A673 (cell line): ENCODE measurements at regions not wholly inside any gene's neighbourhood (a gene's known extent, or its start where the extent isn't known, plus 50 kb on each side); places are given as distances from the start of the nearest gene placed in this dataset.

Experiments used
- EZH2 ChIP-seq: fragments of 200-600 bp; sonication (generic); IDR thresholded peaks from 2 replicates; pipeline ENCODE4 v1.6.1; 2017; ENCODE audit warnings: borderline replicate concordance, low read depth, mild to moderate bottlenecking, mixed read lengths, antibody characterized with exemption, low read length; ENCODE audit not compliant: poor library complexity, severe bottlenecking
- TF ChIP-seq, protein P1 (sequence below): fragments of 300-800, 200-600 bp; sonication (generic); conservative IDR thresholded peaks from 2 replicates; pipeline ENCODE4 v1.5.1; 2017; ENCODE audit warnings: low read depth, mild to moderate bottlenecking, antibody characterized with exemption, low read length, moderate library complexity, mixed read lengths

- no peak for TF ChIP-seq EZH2
- TF ChIP-seq, protein P1, sequence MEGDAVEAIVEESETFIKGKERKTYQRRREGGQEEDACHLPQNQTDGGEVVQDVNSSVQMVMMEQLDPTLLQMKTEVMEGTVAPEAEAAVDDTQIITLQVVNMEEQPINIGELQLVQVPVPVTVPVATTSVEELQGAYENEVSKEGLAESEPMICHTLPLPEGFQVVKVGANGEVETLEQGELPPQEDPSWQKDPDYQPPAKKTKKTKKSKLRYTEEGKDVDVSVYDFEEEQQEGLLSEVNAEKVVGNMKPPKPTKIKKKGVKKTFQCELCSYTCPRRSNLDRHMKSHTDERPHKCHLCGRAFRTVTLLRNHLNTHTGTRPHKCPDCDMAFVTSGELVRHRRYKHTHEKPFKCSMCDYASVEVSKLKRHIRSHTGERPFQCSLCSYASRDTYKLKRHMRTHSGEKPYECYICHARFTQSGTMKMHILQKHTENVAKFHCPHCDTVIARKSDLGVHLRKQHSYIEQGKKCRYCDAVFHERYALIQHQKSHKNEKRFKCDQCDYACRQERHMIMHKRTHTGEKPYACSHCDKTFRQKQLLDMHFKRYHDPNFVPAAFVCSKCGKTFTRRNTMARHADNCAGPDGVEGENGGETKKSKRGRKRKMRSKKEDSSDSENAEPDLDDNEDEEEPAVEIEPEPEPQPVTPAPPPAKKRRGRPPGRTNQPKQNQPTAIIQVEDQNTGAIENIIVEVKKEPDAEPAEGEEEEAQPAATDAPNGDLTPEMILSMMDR = no peak
These were observed 121.1 kb upstream of the CCN2 start for GRCh38 chr6:132072271-132072670.
